ENCODE measurements at regions not wholly inside any gene's neighbourhood (a gene's known extent, or its start where the extent isn't known, plus 50 kb on each side); places are given as distances from the start of the nearest gene placed in this dataset.

GRCh38 chr11:70521475-70522308, 123.4 kb downstream of the CTTN start:
- DNase-seq (ENCODE audit: low read depth in 2 of 2): no peak

DNA sequence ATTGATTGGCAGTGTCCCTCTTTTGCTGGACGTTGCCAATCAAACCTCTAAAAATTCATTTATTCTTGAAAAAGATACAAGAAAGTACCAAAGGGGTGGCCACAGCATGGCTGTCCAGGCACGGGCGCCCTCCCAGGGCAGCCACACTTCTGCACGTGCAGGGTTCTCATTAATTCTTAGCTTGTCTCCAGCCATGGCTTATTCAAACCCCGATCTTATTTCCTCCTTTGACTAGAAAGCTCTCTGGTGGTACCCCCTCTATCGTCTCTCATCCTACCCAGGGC, 123.9 kb downstream of the CTTN start:
- DNase-seq (ENCODE audit: low read depth in 2 of 2): no peak

DNA sequence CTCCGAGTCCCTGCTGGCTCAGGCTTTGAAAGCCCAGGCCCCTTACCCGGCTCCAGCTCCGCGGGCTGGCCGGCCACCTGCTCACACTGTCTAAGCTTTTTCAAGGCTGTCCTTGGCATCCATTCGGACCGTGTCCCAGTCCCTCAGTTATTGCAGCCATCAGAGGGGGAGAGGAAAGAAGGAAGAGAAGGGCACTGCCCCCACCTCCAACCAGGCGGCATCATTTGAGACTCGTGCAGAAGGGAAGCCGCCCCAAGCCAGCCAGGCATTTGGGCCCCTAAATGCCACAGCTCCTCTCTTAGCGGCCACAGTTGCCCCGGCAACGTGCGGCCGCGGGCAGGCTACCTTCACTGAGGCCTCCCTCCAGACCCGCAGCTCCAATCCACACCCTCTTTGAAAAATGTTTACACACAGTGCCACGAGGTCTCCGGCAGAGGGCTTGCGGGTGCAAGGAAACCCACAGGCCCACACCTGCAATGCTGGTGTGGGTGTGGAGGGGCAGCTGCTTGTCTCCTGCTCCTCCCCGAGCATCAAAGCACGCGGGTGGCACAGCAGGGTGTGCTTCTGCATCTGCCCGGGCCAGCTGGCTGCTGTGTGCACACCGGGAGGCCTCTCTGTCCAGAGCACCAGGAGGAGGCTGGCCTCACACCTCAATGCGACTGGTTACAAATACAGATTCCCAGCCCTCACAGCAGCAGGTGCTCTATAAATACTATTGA, 124.4 kb downstream of the CTTN start:
- no peak for DNase-seq (ENCODE audit: low read depth in 2 of 2)

- DNase-seq (ENCODE audit: low read depth in 2 of 2): no peak
Observed at GRCh38 chr11:70523384-70524095, 125.2 kb downstream of the CTTN start.

DNA sequence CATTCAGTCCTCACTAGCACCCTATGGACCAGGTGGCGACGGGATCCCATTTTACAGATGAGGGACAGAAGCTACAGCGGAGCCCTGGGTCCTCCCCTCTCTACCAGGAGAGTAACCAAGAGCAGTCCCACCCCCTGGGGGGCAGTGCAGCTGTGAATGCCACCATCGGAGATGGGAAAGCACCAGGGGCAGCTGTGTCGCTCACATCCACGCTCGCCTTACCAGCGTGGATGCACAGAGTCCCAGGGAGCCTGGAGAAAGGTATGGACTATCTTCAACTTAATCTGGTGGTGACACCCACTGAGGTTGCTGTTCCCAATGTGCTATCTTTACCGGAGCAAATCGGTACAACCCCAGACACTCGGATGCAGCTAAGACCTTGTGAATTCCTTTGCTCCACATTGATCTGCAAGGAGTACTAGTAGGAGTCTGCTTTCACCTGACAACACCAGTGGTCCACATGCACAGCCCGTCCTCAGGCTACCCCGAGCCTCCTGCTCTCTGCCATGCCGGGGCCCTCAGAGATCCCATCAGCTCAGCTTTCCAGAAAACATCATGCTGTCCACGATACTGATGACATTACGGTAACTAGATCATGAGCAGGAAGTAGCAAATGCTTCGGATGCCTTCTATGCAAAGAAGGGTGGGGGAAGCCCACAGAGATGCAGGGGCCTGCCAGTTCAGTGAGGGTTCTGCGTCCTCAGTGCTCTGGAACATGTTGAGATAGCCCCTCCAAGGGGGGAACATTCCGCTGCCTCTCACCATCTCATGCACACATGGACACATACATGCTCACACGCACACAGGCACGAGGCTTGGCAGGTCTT, 126.0 kb downstream of the CTTN start:
- DNase-seq (ENCODE audit: low read depth in 2 of 2): no peak

DNA sequence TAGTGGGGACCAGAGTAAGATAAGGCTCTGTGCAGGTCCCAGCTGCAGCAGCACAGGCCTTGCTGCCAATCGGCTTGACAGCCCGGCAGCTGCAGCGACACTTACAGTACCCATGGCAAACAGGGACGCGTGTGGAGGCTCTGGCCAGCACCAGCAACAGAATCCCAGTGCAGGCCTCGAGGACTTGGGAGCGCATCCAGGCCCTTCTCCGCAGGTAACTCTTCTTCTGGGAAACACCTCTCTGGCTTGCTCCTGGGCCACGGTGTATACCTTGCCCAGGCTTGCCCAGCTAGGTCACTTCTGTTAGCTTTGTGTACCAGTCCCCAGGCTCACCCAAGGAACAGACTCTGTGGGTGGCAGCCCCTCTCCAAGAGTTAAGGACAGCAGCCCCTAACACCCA, 126.7 kb downstream of the CTTN start:
- no peak for DNase-seq (ENCODE audit: low read depth in 2 of 2)

- DNase-seq (ENCODE audit: low read depth in 2 of 2): no peak
Observed at GRCh38 chr11:70525466-70525865, 127.1 kb downstream of the CTTN start.

DNA sequence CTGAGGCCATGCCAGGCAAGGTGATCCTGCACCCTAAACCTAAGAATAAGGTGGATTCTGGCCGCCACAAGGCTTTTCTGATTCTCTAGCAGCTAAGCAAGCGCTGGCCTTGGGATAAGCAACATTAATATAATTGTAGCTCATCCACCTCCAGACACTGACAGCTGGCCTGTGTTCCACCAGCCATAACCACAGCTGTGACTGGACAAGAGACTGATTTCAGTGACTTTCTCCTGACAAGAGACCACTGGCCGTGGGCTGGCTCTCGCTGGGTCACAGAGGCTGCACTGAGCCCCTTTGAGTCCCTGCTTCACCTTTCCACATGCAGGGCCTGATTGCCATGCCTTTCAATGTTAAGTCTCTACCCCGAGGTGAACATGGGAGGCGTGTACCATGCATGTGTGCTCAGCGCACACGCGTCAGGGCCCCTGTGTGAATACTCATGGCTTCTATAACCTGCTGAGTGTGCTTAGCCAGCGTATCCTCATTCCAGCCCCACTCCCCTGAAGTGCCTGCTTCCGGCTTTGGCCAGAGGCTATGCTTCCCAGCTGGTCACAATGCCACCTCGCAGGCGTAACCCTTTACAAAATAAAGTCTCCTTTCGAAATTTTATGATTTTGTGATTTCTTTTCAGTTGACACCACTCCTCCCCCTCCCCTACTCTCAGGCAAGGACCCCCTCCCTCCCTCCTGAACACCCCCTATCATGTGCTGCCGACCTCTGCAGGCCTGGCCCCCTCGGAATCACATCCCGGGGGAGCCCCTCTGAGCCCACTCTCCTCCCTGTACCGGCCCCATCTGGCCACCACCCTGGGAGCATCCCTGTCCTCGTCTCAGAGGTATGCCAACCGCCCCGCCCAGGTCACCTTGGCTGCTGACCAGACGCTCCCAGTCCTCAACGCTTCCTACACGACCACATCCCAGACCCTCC, 128.1 kb downstream of the CTTN start:
- DNase-seq (ENCODE audit: low read depth in 2 of 2): no peak

DNA sequence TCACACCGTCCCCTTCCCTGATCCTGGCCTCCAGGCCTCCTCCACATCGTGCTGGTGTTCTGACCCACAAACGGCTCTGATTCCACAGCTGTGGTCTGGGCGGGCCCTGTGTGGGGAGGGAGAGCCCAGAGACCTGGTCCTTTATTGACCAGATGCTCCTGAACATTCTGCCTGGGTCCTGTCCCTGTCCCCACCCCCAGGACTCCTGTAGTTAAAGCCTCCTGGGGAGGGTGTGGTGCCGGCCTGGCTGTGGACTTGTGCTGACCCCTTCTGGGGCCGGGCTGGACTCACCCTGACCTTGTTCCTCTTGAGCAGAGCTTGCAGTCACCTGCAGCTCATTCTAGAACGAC, 128.7 kb downstream of the CTTN start:
- no peak for DNase-seq (ENCODE audit: low read depth in 2 of 2)

DNA sequence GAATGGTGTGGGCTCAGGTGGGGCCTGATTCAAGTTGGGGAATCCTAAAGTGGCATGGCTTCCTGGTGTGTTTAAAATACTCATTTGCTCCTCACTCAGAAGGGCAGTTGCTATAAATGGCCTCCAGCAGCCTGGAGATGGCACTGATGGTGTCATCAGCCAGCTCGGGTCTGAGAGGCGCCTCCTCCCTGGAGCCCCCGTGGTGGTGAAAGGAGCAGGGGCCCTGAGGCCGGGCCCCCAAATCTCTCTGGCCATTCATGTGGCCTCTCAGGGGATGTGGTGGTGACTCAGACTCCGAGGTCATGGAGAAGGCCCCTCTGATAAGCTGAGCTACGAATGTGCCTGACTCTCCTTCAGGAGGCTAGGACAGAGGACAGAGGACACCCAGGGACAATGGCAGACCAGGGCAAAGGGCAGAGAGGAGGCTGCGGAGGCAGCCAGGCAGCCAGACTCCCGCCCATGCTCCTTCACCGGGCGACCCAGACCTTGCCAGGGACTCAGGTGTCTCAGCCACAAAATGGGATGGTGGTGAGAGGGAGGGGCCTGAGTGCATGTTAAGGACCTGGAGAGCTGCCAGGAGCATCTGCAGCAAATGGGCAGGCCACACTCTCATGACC, 129.2 kb downstream of the CTTN start:
- DNase-seq (ENCODE audit: low read depth in 2 of 2): no peak

- no peak for DNase-seq (ENCODE audit: low read depth in 2 of 2)
Observed at GRCh38 chr11:70528046-70528793, 129.9 kb downstream of the CTTN start.

DNA sequence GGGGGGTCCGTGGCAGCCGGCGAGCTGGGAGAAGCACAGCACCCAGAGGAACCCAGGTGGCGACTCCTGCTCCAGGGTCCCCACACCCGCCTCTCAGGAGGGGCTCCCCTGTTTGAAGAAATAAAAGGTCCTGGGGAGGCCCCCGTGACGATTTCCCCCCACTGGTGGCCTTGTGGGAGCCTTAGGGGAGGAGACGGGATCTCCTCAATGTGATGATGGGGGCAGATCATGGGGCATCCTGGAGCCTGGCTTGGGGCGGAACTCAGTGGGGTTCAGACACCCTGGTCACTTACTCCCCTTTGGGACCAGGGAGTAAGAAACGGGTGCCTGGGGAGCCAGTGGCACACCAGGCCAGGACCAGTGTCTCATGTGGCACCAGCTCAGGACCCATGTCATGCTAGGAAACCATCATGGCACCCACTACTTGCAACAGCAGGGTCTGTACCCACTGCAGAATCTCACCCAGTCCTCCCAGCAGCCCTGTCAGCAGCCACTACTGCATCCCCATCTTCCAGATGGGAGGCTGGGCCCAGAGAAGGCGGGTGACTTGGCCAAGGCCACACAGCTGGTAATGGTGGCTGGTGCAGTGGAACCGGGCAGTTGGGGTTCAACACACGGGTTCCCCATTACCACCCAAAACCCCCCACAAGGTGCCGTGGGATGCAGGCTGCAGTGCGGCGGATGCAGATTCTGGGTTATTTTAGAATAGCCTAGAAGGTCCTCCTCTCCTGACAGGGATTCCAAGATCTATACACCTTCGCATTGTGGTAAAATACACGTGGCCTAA, 130.7 kb downstream of the CTTN start:
- no peak for DNase-seq (ENCODE audit: low read depth in 2 of 2)

- no peak for DNase-seq (ENCODE audit: low read depth in 2 of 2)
Observed at GRCh38 chr11:70530010-70530409, 131.7 kb downstream of the CTTN start.

- DNase-seq (ENCODE audit: low read depth in 2 of 2): no peak
Observed at GRCh38 chr11:70530629-70531185, 132.4 kb downstream of the CTTN start.

DNA sequence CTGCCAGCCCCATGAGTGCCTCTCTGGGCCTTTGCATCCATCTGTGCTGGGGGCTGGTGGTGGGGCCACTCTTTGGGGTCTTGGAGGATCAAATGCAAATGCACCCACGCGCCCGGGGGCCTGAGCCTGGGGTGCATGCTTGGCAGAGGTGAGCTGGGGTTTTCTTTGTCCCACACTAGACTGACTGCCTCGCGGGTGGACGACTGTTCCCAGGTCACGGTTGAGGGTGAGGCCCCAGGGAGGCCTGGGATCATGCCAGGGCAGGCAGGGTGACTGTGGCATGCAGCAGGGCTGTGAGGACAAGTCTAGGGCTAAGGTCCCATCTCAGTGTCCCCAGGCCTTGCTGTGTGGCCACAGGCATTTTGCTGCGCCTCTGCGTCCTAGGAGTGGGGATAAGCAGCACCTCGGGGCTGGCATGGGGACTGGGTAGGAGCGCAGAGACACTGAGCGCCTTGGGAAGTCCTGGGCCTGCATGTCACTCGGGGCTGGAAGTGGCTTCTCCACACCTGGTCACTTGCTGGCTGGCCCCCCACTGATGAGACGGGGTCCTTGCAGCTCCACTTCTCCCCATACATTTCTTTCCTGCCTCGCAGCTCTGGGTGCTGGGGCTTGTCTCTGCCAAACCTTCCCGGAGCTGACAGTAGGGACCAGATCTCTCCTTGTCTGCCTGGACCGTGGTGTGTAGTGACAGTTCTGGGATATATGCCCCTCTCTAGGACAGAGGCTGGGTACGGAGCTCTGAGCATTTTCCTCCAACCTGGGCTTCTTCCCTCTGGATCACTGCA, 133.1 kb downstream of the CTTN start:
- DNase-seq (ENCODE audit: low read depth in 2 of 2): no peak

- no peak for DNase-seq (ENCODE audit: low read depth in 2 of 2)
Observed at GRCh38 chr11:70532066-70532440, 133.7 kb downstream of the CTTN start.

DNA sequence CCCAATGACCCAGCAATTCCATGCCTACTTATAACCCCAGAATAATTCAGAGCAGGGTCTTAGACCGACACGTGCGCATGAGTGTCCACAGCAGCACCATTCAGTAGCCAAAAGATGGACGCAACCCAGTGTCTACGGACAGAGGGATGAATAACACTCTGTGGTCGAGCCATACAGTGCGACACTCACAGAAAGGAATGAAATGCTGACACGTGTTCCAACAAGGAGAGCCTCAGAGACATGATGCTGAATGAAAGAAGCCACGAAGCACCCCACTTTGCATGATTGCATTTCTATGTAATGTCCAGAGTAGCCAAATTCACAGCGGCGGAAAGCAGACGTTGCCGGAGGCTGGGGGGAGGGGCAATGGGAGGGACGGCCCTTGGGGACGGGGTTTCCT, 134.4 kb downstream of the CTTN start:
- DNase-seq (ENCODE audit: low read depth in 2 of 2): no peak

All from stimulated activated CD8-positive, alpha-beta memory T cell treated with anti-CD3 and anti-CD28 coated beads, Interleukin-7, amount 100 ng/mL, for 4 hours (primary cell).